ENCODE measurements at regions not wholly inside any gene's neighbourhood (a gene's known extent, or its start where the extent isn't known, plus 50 kb on each side); places are given as distances from the start of the nearest gene placed in this dataset.

DNA sequence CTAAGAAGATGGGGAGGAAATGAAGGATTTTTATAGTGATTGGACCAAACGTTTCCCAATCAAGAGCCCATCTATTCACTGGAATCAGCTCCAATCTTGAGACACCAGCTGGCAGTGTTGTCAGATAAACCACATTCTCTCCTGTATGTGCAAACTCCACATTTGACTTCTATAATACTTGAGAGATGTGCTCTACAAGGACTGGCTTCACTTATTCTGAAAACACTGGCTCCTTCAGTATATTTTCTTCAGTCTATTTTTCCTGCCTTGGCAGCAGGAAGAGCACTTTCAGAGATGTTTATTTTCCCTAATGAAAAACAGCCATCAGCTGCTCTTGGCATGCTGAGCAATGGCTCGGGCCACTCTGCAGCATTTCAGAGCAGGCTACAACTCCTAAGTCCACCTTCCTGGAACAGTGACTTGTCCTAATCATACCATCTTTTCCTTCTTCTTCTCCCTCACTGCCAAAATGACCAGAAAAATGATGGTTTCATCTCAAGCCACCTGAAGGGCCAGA lies 96.9 kb upstream of the FSTL4 start (continued):
- TF ChIP-seq SP2 (IDR thresholded peaks at IDR 0.05; ENCODE audit: low read length) = no peak
- no peak for TF ChIP-seq KDM4A (IDR thresholded peaks at IDR 0.05; ENCODE audit: low read depth, low read length, severe bottlenecking)
- no peak for TF ChIP-seq TCF12 (IDR thresholded peaks at IDR 0.05; ENCODE audit: low read depth, low read length)
- TF ChIP-seq HDAC2 (IDR thresholded peaks at IDR 0.05; ENCODE audit: borderline replicate concordance in 1 of 2, low read depth in 2 of 2, low read length in 2 of 2) = no peak
- no peak for TF ChIP-seq EGR1 (IDR thresholded peaks at IDR 0.05; ENCODE audit: borderline replicate concordance, low read depth, low read length)
- TF ChIP-seq, protein P1, sequence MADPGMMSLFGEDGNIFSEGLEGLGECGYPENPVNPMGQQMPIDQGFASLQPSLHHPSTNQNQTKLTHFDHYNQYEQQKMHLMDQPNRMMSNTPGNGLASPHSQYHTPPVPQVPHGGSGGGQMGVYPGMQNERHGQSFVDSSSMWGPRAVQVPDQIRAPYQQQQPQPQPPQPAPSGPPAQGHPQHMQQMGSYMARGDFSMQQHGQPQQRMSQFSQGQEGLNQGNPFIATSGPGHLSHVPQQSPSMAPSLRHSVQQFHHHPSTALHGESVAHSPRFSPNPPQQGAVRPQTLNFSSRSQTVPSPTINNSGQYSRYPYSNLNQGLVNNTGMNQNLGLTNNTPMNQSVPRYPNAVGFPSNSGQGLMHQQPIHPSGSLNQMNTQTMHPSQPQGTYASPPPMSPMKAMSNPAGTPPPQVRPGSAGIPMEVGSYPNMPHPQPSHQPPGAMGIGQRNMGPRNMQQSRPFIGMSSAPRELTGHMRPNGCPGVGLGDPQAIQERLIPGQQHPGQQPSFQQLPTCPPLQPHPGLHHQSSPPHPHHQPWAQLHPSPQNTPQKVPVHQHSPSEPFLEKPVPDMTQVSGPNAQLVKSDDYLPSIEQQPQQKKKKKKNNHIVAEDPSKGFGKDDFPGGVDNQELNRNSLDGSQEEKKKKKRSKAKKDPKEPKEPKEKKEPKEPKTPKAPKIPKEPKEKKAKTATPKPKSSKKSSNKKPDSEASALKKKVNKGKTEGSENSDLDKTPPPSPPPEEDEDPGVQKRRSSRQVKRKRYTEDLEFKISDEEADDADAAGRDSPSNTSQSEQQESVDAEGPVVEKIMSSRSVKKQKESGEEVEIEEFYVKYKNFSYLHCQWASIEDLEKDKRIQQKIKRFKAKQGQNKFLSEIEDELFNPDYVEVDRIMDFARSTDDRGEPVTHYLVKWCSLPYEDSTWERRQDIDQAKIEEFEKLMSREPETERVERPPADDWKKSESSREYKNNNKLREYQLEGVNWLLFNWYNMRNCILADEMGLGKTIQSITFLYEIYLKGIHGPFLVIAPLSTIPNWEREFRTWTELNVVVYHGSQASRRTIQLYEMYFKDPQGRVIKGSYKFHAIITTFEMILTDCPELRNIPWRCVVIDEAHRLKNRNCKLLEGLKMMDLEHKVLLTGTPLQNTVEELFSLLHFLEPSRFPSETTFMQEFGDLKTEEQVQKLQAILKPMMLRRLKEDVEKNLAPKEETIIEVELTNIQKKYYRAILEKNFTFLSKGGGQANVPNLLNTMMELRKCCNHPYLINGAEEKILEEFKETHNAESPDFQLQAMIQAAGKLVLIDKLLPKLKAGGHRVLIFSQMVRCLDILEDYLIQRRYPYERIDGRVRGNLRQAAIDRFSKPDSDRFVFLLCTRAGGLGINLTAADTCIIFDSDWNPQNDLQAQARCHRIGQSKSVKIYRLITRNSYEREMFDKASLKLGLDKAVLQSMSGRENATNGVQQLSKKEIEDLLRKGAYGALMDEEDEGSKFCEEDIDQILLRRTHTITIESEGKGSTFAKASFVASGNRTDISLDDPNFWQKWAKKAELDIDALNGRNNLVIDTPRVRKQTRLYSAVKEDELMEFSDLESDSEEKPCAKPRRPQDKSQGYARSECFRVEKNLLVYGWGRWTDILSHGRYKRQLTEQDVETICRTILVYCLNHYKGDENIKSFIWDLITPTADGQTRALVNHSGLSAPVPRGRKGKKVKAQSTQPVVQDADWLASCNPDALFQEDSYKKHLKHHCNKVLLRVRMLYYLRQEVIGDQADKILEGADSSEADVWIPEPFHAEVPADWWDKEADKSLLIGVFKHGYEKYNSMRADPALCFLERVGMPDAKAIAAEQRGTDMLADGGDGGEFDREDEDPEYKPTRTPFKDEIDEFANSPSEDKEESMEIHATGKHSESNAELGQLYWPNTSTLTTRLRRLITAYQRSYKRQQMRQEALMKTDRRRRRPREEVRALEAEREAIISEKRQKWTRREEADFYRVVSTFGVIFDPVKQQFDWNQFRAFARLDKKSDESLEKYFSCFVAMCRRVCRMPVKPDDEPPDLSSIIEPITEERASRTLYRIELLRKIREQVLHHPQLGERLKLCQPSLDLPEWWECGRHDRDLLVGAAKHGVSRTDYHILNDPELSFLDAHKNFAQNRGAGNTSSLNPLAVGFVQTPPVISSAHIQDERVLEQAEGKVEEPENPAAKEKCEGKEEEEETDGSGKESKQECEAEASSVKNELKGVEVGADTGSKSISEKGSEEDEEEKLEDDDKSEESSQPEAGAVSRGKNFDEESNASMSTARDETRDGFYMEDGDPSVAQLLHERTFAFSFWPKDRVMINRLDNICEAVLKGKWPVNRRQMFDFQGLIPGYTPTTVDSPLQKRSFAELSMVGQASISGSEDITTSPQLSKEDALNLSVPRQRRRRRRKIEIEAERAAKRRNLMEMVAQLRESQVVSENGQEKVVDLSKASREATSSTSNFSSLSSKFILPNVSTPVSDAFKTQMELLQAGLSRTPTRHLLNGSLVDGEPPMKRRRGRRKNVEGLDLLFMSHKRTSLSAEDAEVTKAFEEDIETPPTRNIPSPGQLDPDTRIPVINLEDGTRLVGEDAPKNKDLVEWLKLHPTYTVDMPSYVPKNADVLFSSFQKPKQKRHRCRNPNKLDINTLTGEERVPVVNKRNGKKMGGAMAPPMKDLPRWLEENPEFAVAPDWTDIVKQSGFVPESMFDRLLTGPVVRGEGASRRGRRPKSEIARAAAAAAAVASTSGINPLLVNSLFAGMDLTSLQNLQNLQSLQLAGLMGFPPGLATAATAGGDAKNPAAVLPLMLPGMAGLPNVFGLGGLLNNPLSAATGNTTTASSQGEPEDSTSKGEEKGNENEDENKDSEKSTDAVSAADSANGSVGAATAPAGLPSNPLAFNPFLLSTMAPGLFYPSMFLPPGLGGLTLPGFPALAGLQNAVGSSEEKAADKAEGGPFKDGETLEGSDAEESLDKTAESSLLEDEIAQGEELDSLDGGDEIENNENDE (IDR thresholded peaks at IDR 0.05; ENCODE audit: insufficient replicate concordance, low read length) = no peak
